ENCODE measurements at regions not wholly inside any gene's neighbourhood (a gene's known extent, or its start where the extent isn't known, plus 50 kb on each side); places are given as distances from the start of the nearest gene placed in this dataset.

DNA sequence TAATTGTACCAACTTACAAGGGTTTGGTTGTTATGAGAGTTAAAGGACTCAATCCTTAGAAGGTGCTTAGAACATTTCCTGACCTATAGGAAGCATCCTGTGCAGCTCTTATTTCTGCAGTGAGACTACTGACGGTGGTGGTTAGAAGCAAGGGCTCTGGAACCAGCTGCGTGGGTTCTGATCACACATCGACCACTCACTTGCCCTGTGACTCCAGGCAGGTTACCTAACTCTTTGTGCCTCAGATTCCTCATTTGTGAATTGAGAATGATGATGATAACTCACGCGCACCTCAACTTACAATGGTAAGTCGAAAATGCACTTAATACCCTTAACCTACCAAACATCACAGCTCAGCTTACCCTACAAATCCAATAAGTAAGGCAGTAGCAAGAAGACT lies 80.7 kb upstream of the SPATA12 start:
- Histone ChIP-seq H3K36me3 (no peaks in the 10 kb centered on the region), H3K9me3 (no peaks in the 10 kb centered on the region), H3K4me3 (no peak overlapping the region), H3K27ac (no peak overlapping the region), H3K4me1 (peaks cover 0 to 9% of the 10 kb centered on the region in 2 donors), H3K27me3 (no peaks in the 10 kb centered on the region)
- DNase-seq (ENCODE audit: low spot score in 2 of 2) = peak in 1 of 2 donors; percentile 48
- TF ChIP-seq, protein P1, sequence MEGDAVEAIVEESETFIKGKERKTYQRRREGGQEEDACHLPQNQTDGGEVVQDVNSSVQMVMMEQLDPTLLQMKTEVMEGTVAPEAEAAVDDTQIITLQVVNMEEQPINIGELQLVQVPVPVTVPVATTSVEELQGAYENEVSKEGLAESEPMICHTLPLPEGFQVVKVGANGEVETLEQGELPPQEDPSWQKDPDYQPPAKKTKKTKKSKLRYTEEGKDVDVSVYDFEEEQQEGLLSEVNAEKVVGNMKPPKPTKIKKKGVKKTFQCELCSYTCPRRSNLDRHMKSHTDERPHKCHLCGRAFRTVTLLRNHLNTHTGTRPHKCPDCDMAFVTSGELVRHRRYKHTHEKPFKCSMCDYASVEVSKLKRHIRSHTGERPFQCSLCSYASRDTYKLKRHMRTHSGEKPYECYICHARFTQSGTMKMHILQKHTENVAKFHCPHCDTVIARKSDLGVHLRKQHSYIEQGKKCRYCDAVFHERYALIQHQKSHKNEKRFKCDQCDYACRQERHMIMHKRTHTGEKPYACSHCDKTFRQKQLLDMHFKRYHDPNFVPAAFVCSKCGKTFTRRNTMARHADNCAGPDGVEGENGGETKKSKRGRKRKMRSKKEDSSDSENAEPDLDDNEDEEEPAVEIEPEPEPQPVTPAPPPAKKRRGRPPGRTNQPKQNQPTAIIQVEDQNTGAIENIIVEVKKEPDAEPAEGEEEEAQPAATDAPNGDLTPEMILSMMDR (IDR thresholded peaks at IDR 0.05) = no peak
- intact Hi-C loops (cut with DNase I) = no loop called here

- no peaks in the 10 kb centered on the region for H3K9me3 ChIP-seq
- DNase-seq (ENCODE audit: low spot score in 2 of 2) = peak in 1 of 2 donors; percentile 42
- no peak overlapping the region for H3K4me3 ChIP-seq
- H3K27ac ChIP-seq = no peak overlapping the region
- TF ChIP-seq, protein P1 (IDR thresholded peaks at IDR 0.05) = no peak
- no peaks in the 10 kb centered on the region for H3K27me3 ChIP-seq
- intact Hi-C loops (cut with DNase I) = no loop called here
- no peaks in the 10 kb centered on the region for H3K36me3 ChIP-seq
- no peaks in the 10 kb centered on the region for H3K4me1 ChIP-seq
Measured at GRCh38 chr3:56977561-56977889, 82.9 kb upstream of the SPATA12 start.

DNA sequence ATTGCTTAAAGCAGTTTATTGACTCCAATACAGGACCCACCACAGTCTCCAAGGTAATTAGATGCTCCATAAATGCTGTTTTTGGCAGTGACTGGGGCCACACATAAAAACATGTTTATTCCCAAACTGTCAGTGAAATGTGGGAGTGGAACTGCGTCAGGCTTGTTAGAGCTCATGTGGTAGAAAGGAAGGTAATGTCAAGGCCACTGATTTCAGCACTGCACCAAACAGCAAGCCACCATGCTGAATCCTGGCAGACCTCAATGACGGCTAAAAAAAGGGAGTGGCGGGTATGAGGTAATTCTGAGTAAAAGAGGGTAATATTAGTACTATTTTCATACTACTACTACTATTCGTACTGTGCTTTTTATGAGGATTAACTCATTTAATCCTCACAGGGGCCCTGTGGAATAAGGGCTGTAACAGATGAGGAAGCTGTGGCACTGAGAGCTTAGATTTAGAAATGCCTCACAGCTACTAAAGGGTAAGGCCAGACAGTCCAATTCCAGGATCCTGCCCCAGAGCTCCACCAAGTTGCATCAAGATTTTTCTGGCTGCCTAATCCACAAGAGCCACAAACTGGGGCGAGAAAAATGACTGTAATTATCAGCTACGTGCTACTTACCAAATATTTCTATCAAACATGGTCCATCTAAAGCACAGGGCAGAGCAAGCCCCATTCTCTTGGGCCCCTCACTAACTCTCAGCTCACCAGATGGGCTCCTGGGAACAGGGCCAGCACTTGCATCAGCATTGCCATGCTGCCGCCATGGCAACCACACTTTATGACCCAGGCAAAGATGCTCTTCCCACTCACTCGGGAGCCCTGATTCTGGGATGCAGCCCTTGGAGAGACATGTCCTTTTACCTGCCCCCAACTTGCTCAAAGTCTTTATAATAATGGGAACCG lies 83.6 kb upstream of the SPATA12 start:
- TF ChIP-seq, protein P1 (IDR thresholded peaks at IDR 0.05) = no peak
- DNase-seq (ENCODE audit: low spot score in 2 of 2) = peak in 1 of 2 donors; percentile 62
- Histone ChIP-seq H3K9me3 (no peaks in the 10 kb centered on the region), H3K27me3 (no peaks in the 10 kb centered on the region), H3K36me3 (no peaks in the 10 kb centered on the region), H3K4me3 (no peak overlapping the region), H3K27ac (no peak overlapping the region), H3K4me1 (no peaks in the 10 kb centered on the region)
- intact Hi-C loops (cut with DNase I) = no loop called here

DNA sequence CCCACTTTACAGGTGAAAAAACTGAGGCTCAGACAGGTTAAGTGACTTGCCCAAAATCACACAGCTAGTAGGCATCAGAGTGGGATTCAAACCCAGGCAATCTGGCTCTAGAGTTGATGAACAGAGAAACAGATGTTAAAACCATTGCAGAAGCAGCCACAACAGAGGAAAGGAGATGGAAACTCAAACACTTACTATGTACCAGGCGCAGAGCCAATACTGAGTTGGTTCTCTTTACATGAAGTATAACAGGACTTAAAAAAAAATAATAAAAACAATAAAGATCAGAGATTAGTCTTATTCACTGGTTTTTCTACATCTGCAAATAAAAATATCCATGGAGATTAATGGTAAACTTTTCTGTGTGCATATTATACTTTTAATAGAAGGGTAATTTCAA lies 84.9 kb upstream of the SPATA12 start:
- TF ChIP-seq, protein P1 (IDR thresholded peaks at IDR 0.05) = no peak
- DNase-seq (ENCODE audit: low spot score in 2 of 2) = peak in 1 of 2 donors; percentile 18
- no peaks in the 10 kb centered on the region for H3K36me3 ChIP-seq
- no peaks in the 10 kb centered on the region for H3K27me3 ChIP-seq
- intact Hi-C loops (cut with DNase I) = no loop called here
- no peaks in the 10 kb centered on the region for H3K9me3 ChIP-seq
- H3K4me1 ChIP-seq = no peaks in the 10 kb centered on the region
- no peak overlapping the region for H3K27ac ChIP-seq
- H3K4me3 ChIP-seq = no peak overlapping the region

DNA sequence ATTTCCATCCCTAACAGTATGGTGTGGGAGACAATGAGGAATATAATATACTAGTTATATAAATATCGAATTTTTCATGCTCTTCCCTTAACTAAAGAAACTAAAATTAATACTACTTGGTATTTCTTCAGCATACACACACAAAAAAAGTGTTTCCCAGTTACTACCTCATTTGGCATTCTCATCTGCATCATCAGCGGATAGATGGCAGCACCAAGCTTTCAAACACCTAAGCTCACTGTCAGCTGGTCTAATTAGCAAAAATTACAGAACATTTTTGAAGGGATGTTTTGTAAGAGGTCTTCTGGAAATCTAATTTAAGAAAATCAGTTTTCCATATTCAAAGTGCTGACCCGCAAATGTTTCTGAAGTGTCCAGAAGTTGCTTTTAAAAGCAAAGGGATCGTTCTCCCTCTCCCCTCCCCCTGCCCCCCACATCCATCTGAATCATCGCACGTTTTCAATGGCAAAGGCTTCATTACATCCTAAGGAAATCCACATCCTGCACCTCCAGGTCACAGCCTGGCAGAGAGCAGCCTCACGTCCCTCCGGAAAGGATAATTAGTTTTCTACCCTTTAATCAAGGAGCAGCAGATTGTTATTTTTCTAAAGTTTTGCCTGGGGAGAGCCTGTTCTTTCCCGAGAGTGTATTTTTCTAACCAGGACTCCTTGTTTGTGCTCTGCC lies 86.1 kb upstream of the SPATA12 start:
- H3K4me3 ChIP-seq = no peak overlapping the region
- H3K4me1 ChIP-seq = no peaks in the 10 kb centered on the region
- TF ChIP-seq, protein P1 (IDR thresholded peaks at IDR 0.05) = no peak
- H3K36me3 ChIP-seq = no peaks in the 10 kb centered on the region
- H3K27ac ChIP-seq = no peak overlapping the region
- intact Hi-C loops (cut with DNase I) = no loop called here
- H3K9me3 ChIP-seq = no peaks in the 10 kb centered on the region
- peak in 1 of 2 donors; percentile 38 for DNase-seq (ENCODE audit: low spot score in 2 of 2)
- H3K27me3 ChIP-seq = no peaks in the 10 kb centered on the region
